22Rv1 (cell line): ENCODE measurements at regions not wholly inside any gene's neighbourhood (a gene's known extent, or its start where the extent isn't known, plus 50 kb on each side); places are given as distances from the start of the nearest gene placed in this dataset.

ENCODE experiments used
- CTCF ChIP-seq: fragments of 450-650 bp; IDR thresholded peaks from 2 replicates; pipeline ENCODE4 v1.5.1; 2017; ENCODE audit warnings: mild to moderate bottlenecking
- ZFX ChIP-seq: fragments of 450-650 bp; IDR thresholded peaks from 2 replicates; pipeline ENCODE4 v1.6.1; 2017; ENCODE audit warnings: antibody characterized with exemption, borderline replicate concordance

GRCh38 chr4:20178902-20179576 is 72.7 kb upstream of the SLIT2 start:
- TF ChIP-seq CTCF (no peak), ZFX (no peak)
